ENCODE measurements at regions not wholly inside any gene's neighbourhood (a gene's known extent, or its start where the extent isn't known, plus 50 kb on each side); places are given as distances from the start of the nearest gene placed in this dataset.

DNA sequence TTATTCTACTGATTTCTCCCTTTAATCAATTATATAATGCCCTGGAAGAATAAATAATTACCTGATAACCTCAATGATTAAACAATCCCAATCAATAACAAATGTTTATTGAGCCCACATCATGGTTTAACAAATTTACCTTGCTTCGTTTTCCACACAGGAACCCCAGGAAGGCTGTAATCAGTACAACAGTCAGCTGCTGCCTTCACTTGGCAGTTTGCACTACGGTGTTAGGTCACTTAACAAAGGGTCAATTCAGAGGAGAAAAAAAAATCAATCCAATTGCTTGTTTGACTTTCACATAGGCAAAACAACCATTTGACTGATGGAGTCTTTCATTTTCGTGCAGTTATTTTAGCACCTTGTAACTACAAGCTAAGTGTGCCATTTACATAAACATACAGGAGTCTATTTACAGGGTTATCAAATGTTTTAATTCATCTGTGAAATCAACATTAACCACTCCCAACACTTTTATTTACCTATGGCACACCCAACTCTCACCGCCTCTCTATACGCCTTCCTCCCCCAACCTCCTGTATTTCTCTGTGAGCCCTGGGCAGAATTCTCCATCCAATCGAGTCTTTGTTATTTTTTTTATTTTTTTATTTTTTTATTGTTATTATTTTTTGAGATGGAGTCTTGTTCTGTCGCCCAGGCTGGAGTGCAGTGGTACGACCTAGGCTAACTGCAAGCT, 140.4 kb upstream of the TAB2 start:
- intact Hi-C loops (cut with micrococcal nuclease): no loop called here

- intact Hi-C loops (cut with micrococcal nuclease): no loop called here
Measured at GRCh38 chr6:149179431-149179830, 138.1 kb upstream of the TAB2 start.

- intact Hi-C loops (cut with micrococcal nuclease): no loop called here
Measured at GRCh38 chr6:149181304-149181703, 136.2 kb upstream of the TAB2 start.

- intact Hi-C loops (cut with micrococcal nuclease): no loop called here
Measured at GRCh38 chr6:149182262-149182661, 135.2 kb upstream of the TAB2 start.

GRCh38 chr6:149184523-149184922, 133.0 kb upstream of the TAB2 start:
- intact Hi-C loops (cut with micrococcal nuclease): no loop called here

GRCh38 chr6:149185799-149186357, 131.6 kb upstream of the TAB2 start:
- intact Hi-C loops (cut with micrococcal nuclease): no loop called here

DNA sequence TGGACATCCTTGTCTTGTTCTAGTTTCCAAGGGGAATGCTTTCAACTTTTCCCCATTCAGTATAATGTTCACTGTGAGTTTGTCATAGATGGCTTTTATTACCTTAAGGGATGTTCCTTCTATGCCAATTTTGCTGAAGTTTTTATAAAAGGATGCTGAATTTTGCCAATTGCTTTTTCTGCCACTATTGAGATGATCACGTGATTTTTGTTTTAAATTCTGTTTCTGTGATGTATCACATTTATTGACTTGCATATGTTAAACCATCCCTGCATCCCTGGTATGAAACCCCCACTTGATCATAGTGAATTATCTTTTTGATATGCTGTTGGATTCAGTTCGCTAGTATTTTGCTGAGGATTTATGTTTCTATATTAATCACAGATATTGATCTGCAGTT, 130.6 kb upstream of the TAB2 start:
- intact Hi-C loops (cut with micrococcal nuclease): no loop called here

DNA sequence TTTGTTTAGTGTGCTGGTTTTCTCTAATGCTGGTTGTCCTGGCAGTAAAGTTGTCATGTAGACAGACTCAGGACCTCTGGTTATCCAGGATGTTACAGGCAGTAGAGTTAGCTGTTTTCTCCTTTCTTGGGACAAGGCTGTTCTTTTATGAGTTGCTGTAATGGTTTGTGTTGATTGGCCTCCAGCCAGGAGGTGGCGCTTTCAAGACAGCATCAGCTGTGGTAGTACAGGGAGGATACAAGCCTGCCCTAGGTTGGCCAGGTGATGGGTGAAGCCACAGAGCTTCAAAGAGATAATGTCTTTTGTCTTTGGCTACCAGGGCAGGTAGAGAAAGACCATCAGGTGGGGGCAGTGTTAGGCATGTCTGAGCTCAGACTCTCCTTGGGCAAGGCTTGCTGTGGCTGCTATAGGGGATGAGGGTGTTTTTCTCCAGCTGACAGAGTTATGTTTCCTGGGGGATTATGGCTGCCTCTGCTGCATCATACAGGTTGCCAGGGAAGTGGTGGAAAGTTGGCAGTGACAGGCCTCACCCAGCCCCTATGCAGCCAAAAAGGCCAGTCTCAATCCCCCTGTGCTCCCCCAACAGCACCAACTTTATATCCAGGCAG, 127.2 kb upstream of the TAB2 start:
- intact Hi-C loops (cut with micrococcal nuclease): no loop called here

DNA sequence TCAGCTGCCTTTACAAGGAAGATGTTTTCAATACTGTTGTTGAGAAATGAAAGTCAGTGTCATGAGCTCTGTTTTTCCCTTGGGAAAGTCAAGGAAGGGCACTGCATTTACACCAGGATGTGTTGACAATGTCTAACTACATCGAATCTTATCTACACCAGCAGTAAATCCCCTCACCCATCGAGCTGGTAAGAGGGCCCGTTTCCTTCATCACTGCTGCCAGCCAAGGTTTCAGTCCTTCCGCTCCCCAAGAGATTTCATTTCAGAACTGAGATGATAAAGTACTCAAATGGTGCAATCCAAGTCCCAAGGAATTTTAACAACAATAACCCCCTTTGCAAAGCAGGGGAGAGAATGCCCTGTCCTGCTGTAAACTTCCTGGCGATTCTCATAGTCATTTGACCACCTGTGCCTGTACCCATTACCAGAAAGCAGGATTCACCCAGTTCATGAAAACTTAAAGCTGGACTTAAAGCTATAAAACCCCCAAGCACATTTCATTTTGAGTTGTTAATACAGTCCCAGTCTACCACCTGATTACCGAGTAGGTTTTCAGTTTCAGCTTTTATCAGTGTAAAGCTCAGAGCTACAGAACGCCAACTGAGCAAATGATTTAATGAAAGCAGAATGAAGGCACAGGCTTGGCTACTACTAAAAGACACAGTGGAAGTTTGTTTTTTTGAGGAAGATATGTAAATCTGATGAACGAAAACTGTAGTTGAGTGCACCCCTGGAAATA, 122.5 kb upstream of the TAB2 start:
- intact Hi-C loops (cut with micrococcal nuclease): no loop called here

GRCh38 chr6:149196091-149196490, 121.4 kb upstream of the TAB2 start:
- intact Hi-C loops (cut with micrococcal nuclease): no loop called here

GRCh38 chr6:149197482-149197881, 120.0 kb upstream of the TAB2 start:
- intact Hi-C loops (cut with micrococcal nuclease): no loop called here

DNA sequence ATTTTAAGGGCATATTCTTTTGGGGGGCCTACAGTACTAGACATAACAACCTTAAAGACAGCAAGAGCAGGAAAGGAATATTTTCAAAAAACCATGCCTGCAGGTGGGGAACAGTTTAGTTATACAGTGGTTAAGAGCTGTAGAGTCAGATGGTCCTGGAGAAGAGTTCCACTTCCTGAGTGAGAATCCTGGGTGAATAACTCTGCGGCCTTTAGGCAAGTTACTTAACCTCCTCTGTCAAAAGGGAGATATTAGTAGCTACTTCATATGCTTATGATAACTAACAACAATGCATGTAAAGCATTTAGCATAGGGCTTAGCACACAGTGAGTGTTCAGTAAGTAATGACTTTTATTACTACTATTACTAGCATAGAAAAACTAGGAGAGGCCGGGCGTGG, 119.2 kb upstream of the TAB2 start:
- intact Hi-C loops (cut with micrococcal nuclease): no loop called here

GRCh38 chr6:149200282-149200945, 117.1 kb upstream of the TAB2 start:
- intact Hi-C loops (cut with micrococcal nuclease): no loop called here

DNA sequence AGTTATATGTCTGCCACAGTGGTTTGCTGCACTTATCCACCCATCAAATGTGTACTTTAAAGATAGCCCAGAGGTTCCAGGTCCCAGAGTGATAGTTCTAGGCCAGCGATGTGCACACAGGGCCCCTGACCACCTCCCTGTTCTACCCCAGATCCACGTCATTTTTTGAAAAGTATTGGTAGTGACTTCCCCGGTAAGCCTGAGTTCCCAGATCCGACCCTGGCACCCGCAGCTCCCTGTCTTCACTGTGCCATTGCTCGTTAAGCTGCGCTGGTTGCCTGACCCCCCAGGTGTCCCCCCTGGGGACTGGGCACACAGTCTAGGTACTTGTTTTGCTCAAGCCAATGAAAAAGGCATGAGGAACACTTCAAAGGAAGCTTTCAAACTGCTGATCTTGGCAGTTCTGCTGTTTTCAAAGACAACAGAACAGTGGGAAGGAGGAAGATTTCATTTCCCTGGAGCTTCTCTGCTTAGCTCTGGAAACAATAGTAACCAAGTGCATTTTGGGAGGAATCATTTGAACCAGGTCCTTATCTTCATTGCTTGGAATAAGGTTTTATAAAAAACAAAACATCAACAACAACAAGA, 116.3 kb upstream of the TAB2 start:
- intact Hi-C loops (cut with micrococcal nuclease): no loop called here

DNA sequence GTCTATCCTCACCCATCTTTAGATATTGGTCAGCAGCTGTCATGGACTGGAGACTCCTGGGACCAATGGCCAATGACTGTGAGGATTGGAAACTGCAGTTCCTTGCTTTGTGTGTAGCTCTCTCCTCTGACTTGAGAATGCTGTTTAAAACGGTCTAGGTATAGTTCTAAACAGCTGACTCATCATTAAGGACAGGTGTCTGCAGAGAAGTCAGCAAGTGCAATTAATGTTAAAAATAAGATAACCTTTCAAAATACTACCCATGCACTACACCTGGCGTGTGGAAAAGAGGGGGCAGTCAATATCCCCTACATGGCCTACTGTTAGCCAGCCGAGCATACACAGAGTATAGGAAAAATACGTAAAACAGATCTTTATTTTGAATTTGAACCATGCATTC, 115.4 kb upstream of the TAB2 start:
- intact Hi-C loops (cut with micrococcal nuclease): no loop called here

- intact Hi-C loops (cut with micrococcal nuclease): no loop called here
Measured at GRCh38 chr6:149202952-149203351, 114.6 kb upstream of the TAB2 start.

GRCh38 chr6:149203509-149203908, 114.0 kb upstream of the TAB2 start:
- intact Hi-C loops (cut with micrococcal nuclease): no loop called here

- intact Hi-C loops (cut with micrococcal nuclease): no loop called here
Measured at GRCh38 chr6:149208134-149208601, 109.3 kb upstream of the TAB2 start.

- intact Hi-C loops (cut with micrococcal nuclease): loop anchor here (1.0 to 5.0 kb wide), 3 partner anchors 62 to 128 kb away; no protein-coding TSS in a partner anchor
Measured at GRCh38 chr6:149209871-149210775, 107.4 kb upstream of the TAB2 start.

DNA sequence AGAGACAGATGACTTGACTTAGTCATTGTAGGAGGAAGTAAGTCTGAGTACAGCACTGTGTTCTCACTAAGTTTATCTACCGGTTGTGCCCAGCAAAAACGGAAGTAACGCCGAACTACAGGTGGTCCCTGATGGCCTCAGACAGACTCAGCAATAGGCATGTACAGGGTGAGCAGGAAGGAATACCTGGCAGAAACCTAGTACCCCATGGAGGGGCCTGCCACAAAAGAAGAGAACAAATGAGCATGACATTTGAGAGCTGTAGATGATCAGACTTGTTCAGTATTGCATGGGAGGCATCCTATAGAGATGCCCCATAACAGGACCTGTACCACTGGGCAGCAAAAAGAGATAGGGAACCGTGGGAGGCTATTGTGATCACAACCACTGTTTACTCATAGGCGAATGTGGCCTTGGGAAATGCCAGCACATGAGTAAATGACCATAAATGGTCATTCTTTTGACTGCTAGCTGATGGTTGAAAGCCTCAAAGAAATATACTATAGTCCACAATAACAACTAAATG, 106.4 kb upstream of the TAB2 start:
- intact Hi-C loops (cut with micrococcal nuclease): loop anchor here (2.0 to 5.0 kb wide), 2 partner anchors 108 to 129 kb away; no protein-coding TSS in a partner anchor

All from T-helper 2 cell treated with Interferon-gamma antibody and Interleukin-4, amounts not matched to agents 100 ng/mL and 5 ng/mL, for 36 hours (primary cell).